Glutamatergic neuron (in vitro differentiated cells): ENCODE measurements at regions not wholly inside any gene's neighbourhood (a gene's known extent, or its start where the extent isn't known, plus 50 kb on each side); places are given as distances from the start of the nearest gene placed in this dataset.
A peak's percentile ranks its signal among the peaks of the same experiment; 100 is the strongest.

Experiments
- DNase-seq: peaks from one replicate; pipeline ENCODE4 v3.0.0; 2022
- H3K27ac Mint-ChIP-seq: one replicate; pipeline ENCODE4 v1.8.0; 2020; ENCODE audit warnings: mild to moderate bottlenecking, mixed read lengths, inconsistent platforms; ENCODE audit not compliant: unreplicated experiment
- H3K27me3 Mint-ChIP-seq: one replicate; pipeline ENCODE4 v1.8.0; 2020; ENCODE audit warnings: mild to moderate bottlenecking, moderate library complexity, mixed read lengths, inconsistent platforms; ENCODE audit not compliant: unreplicated experiment
- H3K36me3 Mint-ChIP-seq: one replicate; pipeline ENCODE4 v1.8.0; 2020; ENCODE audit warnings: mild to moderate bottlenecking, mixed read lengths, inconsistent platforms; ENCODE audit not compliant: unreplicated experiment
- H3K4me1 Mint-ChIP-seq: one replicate; pipeline ENCODE4 v1.8.0; 2020; ENCODE audit warnings: mild to moderate bottlenecking, low read depth, mixed read lengths, inconsistent platforms; ENCODE audit not compliant: unreplicated experiment
- H3K4me3 Mint-ChIP-seq: one replicate; pipeline ENCODE4 v1.8.0; 2020; ENCODE audit warnings: mild to moderate bottlenecking, mixed read lengths, inconsistent platforms; ENCODE audit not compliant: unreplicated experiment
- H3K9me3 Mint-ChIP-seq: one replicate; pipeline ENCODE4 v1.8.0; 2020; ENCODE audit warnings: mild to moderate bottlenecking, moderate library complexity, mixed read lengths, inconsistent platforms; ENCODE audit not compliant: unreplicated experiment
- CTCF ChIP-seq: fragments of 200-600 bp; sonication (generic); IDR thresholded peaks from one replicate; pipeline ENCODE4 v1.5.0; 2021; ENCODE audit not compliant: partially characterized antibody, unreplicated experiment

- H3K4me3 Mint-ChIP-seq: no peak overlapping the region
- no peak overlapping the region for H3K27ac Mint-ChIP-seq
- H3K4me1 Mint-ChIP-seq: no peaks in the 10 kb centered on the region
- peaks cover 2% of the 10 kb centered on the region for H3K9me3 Mint-ChIP-seq
- H3K27me3 Mint-ChIP-seq: peaks cover 18% of the 10 kb centered on the region
- no peak for TF ChIP-seq CTCF
- H3K36me3 Mint-ChIP-seq: no peaks in the 10 kb centered on the region
- DNase-seq: no peak
Measured at GRCh38 chr1:30268923-30269666, 454.3 kb downstream of the MATN1 start.

GRCh38 chr1:30267856-30268255, 455.5 kb downstream of the MATN1 start:
- H3K27ac Mint-ChIP-seq: no peak overlapping the region
- H3K27me3 Mint-ChIP-seq: peaks cover 18% of the 10 kb centered on the region

GRCh38 chr1:30267046-30267445, 456.3 kb downstream of the MATN1 start:
- H3K27ac Mint-ChIP-seq: no peak overlapping the region
- DNase-seq: no peak
- H3K9me3 Mint-ChIP-seq: peaks cover 4% of the 10 kb centered on the region
- no peaks in the 10 kb centered on the region for H3K4me1 Mint-ChIP-seq
- TF ChIP-seq CTCF: no peak
- peaks cover 13% of the 10 kb centered on the region for H3K27me3 Mint-ChIP-seq
- no peaks in the 10 kb centered on the region for H3K36me3 Mint-ChIP-seq
- no peak overlapping the region for H3K4me3 Mint-ChIP-seq

More at GRCh38 chr1:30267856-30268255, 455.5 kb downstream of the MATN1 start:
- Mint-ChIP-seq H3K9me3 (peaks cover 2% of the 10 kb centered on the region), H3K4me1 (no peaks in the 10 kb centered on the region), H3K4me3 (no peak overlapping the region), H3K36me3 (no peaks in the 10 kb centered on the region)
- TF ChIP-seq CTCF: no peak
- no peak for DNase-seq

GRCh38 chr1:30265127-30266070, 458.0 kb downstream of the MATN1 start:
- Mint-ChIP-seq H3K4me1 (no peaks in the 10 kb centered on the region), H3K27me3 (peaks cover 11% of the 10 kb centered on the region), H3K4me3 (no peak overlapping the region), H3K9me3 (peaks cover 2% of the 10 kb centered on the region), H3K27ac (no peak overlapping the region), H3K36me3 (peaks cover 6% of the 10 kb centered on the region)
- peak; percentile 6 for DNase-seq
- TF ChIP-seq CTCF: no peak
